Stimulated activated CD8-positive, alpha-beta memory T cell treated with anti-CD3 and anti-CD28 coated beads, Interleukin-7, amount 100 ng/mL, for 1 hour (primary cell): ENCODE measurements at regions not wholly inside any gene's neighbourhood (a gene's known extent, or its start where the extent isn't known, plus 50 kb on each side); places are given as distances from the start of the nearest gene placed in this dataset.
"Not testable (repeated sequence)": the region's sequence is repeated elsewhere in the genome, so short reads cannot be mapped to it uniquely, and the experiment has no call there.

Source experiments
- DNase-seq, 2 donors: peaks; one replicate each; pipeline ENCODE4 v3.0.0-alpha.2; 2020; ENCODE audit warnings: low read depth in 2 of 2

DNA sequence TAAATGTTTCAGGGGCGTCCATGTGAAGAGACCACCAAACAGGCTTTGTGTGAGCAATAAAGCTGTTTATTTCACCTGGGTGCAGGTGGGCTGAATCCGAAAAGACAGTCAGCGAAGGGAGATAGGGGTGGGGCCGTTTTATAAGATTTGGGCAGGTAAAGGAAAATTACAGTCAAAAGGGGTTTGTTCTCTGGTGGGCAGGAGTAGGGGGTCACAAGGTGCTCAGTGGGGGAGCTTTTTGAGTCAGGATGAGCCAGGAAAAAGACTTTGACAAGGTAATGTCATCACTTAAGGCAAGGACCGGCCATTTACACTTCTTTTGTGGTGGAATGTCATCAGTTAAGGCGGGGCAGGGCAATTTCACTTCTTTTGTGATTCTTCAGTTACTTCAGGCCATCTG, 542.4 kb upstream of the BOD1L1 start:
- DNase-seq, result not testable (repeated sequence)

DNA sequence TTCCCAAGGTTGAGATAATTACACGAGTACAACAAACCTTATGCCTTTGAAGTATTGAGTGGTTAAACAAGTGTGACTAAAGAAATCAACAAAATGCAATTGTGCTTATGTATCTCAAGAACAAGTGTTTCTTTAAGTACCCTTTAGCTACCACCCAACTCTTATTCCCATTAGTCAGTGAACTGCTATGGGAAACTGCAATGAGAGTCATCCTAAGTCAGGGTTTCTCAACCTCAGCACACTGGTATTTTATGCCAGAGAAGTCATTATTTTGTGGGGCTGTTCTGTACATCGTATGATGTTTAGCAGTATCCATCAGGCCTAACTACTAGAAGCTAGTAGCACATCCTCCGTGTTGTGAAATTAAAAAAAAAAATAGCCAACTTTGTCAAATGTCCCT, 549.1 kb upstream of the BOD1L1 start:
- DNase-seq, result no peak

DNA sequence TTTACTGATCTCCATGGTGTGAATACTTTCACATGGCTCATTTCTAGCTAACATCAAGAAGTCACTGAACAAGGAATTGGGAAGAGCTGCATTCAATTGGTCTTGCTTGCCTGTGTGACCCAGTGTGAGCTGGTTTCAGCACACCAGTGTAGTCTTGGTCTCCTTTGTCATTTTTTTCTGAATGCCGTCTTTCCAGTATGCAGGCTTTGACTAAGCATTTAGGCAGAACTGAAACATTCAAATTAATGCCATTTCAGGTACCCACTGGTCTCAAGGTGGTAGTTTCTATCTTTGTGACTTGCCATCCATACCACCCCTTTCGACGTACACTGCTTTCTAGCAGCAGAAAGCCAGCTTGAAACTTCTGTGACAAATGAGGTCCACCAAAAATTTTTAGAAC, 550.5 kb upstream of the BOD1L1 start:
- no peak for DNase-seq

DNA sequence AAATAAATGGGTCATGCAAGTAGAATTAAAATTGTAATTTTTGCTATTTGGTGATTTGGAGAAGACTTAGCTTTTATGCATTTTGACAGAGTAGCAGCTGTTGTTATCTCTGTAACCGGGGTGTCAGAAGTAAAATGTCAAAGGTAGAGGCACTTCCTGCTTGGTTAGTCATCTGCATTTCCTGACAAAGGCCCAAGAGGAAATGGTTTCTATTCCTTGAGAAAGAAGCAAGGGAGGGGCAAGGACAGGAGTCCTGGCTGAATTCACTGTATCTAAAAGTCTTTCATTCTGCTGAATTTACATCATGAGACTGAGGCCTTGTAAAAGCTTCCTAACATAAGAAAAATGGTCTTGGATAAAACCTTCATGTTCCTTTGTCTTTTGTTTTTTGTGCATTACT, 550.9 kb upstream of the BOD1L1 start:
- DNase-seq, result no peak

DNA sequence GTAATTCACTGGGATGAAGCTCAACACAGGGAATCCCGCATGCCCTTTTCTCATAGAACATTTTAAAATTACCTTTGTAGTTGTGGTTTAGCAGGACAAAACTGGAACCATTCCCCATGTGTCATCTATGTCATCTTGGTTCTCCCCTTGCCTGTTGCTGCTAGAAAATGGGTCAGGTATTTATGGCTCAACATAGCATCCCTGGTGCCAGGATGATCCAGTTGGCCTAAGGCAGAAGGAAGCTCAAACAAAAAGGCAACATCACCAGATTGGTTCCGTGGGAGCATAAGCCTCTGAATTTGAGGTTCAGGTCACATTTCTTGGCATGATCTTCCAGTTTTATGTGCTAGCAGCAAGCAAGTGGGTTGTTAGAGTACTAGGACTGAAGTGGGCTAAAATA, 552.6 kb upstream of the BOD1L1 start:
- DNase-seq, result no peak

DNA sequence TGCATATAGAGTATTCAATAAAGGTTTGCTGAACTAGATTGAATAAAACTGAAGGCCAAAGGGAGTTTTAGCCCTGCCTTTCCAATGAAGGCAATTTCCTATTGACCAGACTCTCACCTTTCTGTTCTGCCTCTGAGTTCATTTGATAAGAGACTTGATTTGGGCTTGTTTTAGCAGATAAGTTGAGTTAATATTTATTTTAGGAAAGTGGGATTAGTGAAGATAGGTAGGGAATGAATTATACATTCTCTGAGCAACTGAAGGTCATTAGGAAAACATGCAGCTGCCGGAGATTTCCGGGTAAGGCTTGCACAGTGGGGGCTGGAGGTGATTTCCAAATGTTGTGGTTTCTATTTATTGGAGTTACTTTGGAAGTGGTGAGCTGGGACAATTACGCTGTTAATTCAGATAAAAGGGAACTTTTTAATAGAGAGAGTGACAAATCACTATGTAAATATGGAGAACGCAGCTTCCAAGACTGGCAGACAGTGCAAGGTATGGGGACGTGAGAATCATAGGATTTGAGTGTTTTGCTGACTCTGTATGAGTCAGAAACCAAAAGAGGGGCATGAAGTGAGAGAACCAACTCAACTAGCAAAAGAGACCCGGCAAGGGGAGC, 553.6 kb upstream of the BOD1L1 start:
- DNase-seq, result no peak

DNA sequence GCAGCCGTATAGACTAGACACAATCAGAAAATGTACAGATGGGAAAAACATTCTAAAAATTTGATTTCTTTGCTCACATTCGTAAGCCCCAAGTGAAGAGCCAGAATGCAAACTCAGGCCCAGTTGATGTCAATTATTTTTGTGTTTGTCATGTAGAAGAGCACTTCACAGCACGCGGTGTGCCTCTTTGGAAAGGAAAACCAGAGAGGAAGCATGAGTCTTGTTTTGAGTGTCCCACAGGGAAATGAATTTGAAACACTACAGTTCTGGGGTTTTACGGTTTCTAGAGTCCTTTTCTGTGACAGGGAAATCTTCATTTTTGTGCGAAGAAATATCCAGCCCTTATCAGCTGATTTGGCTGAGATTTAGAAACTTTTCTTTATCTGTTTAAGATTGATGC, 554.6 kb upstream of the BOD1L1 start:
- DNase-seq, result no peak

DNA sequence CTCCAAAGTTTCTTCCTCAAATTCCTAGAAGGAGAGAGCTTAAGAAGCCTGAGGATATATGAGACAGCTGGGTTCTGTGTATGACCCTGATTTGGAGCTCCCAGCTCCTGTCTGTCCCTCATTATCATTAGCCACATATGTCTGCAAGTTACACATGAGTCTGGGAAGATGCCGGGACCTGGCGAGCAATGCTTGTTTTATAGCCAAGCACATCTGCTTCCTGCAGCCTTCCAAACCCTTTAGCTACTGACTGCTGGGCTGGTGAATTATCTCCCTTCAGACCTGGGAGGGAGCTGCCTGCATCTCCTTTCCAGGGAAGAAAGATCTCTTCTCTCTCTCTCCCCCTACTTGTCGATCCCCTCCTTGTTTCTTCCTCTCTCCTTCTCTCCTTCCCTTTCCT, 556.7 kb upstream of the BOD1L1 start:
- DNase-seq, result no peak

DNA sequence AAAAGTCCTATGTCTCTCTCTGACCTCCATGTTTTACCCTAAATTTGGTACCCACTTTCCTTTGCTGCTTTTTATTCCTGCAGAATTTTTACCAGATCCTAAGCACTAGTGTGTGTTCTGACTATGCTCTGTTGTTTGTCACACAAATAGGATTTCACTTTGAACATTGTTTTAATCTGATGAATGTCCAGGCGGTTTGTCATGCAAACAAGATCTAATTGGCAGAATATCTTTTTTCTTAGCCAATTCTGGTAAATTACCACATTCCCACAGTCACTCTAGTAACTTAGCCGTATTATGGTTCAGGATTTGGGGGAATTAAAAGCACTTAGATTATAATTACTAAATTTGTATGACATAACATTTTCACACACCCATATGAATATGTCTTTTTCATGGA, 557.2 kb upstream of the BOD1L1 start:
- no peak for DNase-seq

DNA sequence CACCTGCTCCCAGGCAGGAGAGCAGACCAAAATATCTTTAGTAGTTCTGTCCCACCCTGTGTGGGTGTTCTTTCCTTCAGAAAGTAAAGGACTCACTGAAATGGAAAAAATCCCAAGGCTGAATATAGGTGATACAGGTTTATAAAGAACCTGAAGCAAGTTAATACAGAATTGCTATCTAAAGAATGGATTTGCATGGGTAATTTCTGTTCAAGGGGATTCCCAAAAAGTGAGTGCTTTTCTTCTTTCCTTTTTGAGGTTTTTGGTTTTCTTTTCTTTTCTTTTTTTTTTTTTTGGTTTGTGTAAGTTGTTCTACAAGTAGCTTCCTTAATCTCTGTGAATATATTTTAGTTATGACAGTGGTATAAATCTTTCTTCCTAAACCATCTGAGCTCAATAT, 560.7 kb upstream of the BOD1L1 start:
- no peak for DNase-seq

DNA sequence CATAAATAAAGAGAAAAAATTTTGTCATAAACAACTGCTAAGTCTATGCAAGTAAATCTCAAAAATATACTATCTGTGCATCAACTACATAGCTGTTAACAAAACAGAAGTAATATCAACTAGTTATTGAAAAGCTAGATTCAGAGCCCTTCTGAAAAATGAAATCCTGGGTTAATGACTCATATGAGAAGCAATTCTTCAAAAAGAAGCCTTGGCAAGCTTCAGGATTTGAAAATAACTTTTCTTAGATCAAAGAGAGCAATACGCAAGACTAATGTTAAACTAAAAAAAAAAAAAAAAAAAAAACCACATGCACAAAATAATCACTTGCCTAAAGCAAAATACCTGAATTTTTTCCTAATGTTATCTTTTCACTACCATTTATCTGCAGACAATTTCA, 566.1 kb upstream of the BOD1L1 start:
- DNase-seq, result no peak

DNA sequence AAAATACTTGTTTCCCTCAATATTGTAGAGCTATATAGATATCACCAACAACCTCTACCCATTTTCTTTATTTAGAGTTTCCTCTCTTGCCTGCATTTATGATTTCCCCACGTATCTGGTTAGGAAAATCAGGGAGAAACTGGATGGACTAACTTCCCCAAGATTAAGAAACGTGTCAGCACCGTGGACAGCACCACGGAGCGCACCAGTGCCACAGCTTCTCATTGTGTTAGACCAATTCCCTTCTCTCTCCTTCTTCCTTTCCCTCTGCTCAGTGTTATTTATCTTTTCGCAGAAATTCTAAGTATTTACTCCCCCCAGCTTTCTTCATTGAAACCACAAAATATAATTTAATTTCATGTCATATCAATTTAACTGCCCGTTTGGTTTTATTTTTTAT, 568.6 kb upstream of the BOD1L1 start:
- DNase-seq, result no peak

DNA sequence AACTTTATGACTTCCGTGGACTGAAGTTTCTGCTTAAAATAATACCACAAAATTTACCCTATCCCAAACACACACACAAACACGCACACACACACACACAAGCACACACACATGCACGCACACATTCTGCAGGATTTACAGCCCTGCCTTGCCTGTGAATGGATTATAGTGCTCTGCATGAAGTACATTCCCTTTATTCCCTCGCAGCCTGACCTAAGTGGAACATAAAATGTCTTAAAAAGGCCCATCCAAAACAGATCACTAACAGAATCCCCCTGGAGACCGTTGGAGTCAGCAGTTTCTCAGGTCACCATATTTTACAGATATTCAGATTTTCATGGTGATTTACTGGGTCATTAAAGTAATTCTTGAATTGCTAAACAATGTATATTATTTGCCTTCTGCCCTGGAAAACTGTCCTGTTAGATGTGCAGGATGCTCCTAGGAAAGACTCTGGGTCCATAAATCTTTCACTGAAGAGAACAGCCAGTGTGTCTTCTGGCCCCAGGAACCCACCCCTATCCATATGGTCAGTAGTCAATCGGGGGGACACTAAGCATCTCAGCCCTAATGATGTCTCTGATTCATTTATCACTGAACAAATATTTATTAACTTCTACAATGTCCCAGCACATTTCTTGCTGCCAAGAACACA, 587.7 kb upstream of the BOD1L1 start:
- no peak for DNase-seq

DNA sequence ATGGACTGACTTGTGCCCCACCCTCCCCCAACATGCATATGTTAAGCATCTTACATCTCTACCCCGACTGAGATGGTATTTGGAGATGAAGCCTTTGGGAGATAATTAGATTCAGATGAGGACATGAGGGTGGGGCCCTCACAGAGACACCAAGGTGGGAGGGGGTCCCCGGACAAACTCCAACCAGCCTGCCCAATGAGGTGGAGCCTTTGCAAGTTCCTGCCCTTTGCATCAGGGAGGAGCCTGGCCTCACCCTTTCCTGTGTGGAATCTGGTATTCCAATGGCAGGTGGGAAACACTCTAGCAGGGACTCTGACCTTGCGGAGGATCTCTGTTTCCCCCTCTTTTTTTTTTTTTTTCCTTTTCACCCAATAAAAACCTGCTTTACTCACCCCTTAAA, 589.9 kb upstream of the BOD1L1 start:
- no peak for DNase-seq

DNA sequence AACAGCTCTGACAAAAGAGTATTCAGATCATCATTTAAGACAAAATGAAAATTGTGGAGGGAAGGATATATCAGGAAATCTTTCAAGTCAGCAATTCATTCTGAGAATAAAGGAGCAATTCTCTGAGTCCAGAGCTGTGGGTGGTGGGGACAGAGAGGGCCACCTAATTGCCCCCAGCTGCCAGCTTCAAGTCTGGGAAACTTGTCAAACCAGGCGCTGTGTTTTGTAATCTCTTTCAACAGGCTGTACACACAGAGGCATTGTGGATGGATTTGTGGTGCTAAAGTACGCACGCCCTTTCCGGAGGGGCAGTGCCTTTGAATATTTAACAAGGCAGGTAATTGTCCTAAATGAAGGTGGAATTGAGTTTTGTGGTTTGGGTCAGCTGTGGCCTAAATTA, 591.1 kb upstream of the BOD1L1 start:
- DNase-seq, result no peak

DNA sequence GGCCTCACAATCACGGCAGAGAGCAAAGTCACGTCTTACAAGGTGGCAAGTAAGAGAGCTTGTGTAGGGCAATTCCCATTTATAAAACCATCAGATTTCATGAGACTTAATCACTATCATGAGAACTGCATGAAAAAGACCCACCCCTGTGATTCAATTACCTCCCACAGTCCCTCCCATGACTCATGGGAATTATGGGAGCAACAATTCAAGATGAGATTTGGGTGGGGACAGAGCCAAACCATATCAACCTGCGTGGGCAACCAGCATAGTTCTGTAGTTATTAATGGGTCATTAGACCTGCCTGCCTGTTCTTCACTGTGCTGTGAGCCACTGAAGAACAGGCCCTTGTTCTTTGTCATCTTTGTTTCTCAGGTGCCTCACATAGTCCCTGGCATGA, 593.7 kb upstream of the BOD1L1 start:
- no peak for DNase-seq

DNA sequence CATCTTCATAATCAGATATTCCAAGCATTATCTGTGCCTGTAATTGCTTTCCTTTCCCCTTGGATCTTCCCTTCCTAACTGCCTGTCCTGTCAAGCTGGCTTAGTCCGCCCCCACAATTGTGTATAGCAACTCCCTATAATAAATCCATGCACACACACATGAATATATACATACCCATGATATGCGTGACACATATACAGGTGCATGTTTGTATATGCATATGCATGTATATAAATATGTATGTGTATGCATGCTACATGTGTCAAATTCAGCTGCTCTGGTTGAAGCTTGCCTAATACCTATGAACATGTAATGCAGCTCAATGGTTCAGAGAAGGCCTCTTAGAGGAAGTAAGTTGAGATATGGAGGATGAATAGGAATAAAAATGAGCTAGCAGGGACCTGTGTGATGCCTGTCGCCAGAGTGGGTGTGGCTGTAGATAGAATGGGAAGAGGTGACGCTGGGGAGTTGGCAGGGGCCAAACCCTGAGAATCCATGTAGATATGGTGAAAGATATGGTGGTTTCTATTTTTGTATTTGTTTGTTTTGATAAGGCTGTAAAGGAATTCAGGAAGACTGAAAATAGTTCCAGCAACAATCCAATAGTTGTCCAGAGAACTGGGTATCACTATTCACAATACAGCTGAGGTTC, 595.0 kb upstream of the BOD1L1 start:
- DNase-seq, result no peak

DNA sequence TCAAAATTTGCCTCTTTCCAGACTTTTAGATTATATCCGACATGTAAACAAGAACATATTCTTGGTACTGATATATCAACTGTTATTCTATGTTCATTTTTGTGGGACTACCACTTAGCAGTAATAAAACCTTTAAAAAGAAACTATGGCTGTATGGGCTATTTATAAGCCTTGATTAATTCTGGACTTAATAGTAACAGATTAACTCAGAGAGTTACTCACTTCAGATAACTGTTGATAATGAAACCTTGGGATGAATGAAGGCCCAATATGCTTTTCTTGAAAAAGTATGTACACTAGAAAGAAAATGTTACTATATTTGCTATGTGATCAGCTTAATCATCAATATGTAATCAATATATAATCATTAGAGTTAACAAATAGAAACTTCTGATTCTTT, 595.9 kb upstream of the BOD1L1 start:
- no peak for DNase-seq

DNA sequence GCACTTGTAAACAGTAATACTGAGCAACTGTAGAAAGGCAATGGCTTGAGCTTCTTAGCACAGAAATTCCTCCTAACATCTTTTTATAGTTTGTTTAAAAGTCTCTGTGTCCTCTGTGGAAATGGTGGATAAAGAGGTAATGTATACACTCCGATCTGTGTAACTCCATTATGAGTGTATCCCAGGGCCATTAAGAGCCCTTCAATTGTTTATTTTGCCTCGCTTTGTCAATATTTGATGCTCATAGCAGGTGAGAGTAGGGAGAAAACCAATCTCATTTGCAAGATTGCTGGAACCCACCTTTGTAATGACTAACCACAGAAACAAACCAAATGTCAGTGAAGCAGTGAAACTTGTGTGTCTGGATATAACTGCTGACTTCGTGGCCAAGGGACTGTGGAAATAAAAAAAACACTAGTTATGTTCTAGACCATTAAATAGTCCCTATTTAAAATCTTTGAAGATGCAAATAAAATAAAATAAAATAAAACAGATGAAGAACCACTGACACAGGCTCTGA, 598.2 kb upstream of the BOD1L1 start:
- DNase-seq, result no peak

DNA sequence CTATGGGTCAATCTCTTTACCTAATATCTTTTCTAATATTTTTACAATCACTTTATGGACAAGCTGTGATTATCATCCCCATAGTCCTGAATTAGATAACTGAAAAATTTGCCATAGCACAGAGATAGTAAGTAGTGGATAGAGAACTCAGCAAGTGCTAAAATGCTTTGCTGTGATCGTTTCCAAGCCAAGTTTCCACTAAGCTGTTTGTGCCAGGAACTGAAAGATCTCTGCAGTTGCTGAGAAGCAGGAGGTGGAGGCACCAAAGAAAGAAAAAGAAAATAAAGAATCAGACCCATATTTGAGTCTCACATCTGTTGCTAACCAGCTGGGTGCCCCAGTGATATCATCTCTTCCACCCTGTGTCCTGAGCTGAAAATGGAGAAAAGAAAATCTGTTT, 605.6 kb upstream of the BOD1L1 start:
- no peak for DNase-seq

DNA sequence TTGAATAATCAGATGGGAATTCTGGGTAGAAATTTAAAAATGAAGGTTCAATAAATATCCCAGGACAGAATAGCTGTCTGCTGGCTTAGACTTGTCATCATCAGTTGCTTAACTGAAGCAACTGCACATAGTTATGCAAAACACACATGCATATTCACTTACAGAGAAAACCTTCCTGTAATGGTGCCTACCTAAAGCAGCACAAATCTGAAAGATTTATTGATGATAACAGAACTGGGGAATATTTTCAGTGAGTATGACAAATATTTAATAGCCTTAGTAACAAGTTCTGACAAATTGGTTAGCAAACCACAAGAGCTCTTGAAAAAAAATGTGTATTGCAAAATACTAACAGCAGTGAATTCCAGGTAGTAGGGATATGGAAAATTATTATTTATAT, 606.8 kb upstream of the BOD1L1 start:
- no peak for DNase-seq

DNA sequence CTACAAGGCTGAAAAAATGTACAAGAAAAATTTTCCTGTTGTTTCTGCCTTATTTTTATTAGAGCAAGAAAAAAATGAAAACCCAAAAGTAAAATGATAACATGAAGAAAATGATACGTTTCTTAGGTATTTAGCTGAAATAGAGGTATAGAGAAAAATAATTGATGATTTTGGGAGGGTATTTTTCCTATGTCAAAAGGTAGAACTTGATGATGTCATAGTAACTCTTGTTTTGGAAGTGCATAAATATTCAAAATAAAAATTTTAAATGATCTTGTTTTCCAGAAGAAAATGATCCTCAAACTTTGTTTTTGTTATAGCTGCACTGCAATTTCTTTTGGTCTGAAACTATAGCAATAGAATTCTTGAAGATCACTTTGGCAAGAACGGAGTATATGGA, 608.8 kb upstream of the BOD1L1 start:
- DNase-seq, result no peak

DNA sequence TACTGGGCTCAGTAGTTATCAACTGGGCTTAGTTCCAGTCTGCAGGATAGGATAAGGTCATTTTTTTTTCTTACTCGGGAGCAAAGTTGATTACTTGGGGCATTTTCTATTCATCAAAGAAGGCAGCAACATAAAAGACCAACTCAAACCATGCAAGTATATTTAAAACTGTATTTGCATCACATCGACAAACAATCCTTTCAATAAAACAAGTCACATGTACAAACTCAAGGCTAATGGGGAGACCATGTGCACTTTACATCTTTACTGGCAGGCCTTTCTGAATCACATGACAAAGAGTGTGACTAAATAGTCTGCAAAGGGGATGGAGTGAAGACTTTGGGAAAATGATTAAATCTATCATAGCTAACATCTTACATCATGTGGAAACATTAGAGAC, 610.4 kb upstream of the BOD1L1 start:
- no peak for DNase-seq
